HG02870 (cell line): ENCODE measurements at regions not wholly inside any gene's neighbourhood (a gene's known extent, or its start where the extent isn't known, plus 50 kb on each side); places are given as distances from the start of the nearest gene placed in this dataset.
"Not testable (repeated sequence)": the region's sequence is repeated elsewhere in the genome, so short reads cannot be mapped to it uniquely, and the experiment has no call there.

ENCODE experiments used
- ATAC-seq: cut with Tn5 transposase; IDR thresholded peaks from one replicate; pipeline ENCODE4 v1.9.1; 2021; ENCODE audit warnings: mild to moderate bottlenecking, moderate library complexity; ENCODE audit not compliant: unreplicated experiment

DNA sequence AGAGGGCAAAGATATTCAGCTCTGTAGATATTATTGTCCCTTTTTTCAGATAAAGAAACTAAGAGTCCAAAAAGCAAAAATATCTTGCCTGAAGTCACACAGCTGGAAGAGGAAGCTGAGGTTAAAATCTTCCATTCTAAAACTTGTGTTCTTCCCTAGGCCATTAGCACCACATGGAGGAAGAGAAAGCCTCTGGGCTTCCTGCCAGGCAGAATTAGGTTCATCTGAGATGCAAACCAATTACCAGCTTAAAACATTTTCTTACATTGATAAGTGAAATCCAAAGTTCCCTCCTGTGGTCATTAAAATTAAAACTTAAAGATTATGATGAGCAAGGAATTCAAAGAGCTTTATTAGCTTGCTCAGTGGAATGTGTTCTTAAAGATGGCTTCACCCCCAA is 235.3 kb upstream of the SETMAR start:
- ATAC-seq, result no peak

GRCh38 chr3:4069796-4070195 is 233.4 kb upstream of the SETMAR start:
- no peak for ATAC-seq

DNA sequence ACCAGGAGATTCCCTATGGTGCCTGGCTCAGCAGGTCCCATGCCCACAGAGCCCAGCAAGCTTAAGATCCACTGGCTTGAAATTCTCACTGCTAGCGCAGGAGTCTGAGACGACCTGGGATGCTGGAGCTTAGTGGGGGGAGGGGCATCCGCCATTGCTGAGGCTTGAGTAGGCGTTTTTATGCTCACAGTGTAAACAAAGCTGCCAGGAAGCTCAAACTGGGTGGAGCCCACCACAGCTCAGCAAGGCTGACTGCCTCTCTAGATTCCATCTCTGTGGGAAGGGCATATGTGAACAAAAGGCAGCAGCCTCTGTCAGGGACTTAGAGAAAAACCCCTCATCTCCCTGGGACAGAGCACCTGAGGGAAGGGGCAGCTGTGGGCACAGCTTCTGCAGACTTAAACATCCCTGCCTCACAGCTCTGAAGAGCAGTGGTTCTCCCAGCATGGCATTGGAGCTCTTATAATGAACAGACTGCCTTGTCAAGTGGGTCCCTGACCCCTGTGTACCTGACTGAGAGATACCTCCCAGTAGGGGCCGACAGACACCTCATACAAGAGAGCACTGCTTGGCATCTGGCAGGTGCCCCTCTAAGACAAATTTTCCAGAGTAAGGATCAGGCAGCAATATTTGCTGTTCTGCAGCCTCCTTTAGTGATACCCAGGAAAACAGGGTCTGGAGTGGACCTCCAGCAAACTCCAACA is 231.5 kb upstream of the SETMAR start:
- no peak for ATAC-seq

GRCh38 chr3:4077278-4077677 is 225.9 kb upstream of the SETMAR start:
- not testable (repeated sequence) for ATAC-seq

GRCh38 chr3:4077950-4078349 is 225.2 kb upstream of the SETMAR start:
- ATAC-seq, result no peak

DNA sequence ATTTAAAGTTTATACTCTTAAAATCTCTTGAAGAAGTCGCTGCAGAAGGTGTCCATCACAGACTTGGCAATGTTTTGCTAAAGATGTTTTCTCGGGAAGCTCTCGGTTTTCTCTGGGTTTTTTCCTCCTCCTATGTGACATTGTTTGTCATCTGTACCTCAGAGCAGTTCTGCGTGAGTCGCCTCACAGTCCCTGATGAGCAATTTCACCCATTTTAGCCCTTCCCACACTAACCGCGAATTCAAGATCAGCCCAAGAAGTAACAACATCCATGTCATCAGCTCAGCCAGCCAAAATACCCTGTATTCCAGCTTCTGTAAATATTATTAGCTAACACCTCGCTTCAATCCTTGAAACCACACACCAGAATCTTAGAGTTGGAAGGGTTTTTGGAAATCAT is 224.3 kb upstream of the SETMAR start:
- peak; percentile 89 for ATAC-seq

- ATAC-seq, result peak; percentile 21
Observed at GRCh38 chr3:4079339-4080195, 223.6 kb upstream of the SETMAR start.

DNA sequence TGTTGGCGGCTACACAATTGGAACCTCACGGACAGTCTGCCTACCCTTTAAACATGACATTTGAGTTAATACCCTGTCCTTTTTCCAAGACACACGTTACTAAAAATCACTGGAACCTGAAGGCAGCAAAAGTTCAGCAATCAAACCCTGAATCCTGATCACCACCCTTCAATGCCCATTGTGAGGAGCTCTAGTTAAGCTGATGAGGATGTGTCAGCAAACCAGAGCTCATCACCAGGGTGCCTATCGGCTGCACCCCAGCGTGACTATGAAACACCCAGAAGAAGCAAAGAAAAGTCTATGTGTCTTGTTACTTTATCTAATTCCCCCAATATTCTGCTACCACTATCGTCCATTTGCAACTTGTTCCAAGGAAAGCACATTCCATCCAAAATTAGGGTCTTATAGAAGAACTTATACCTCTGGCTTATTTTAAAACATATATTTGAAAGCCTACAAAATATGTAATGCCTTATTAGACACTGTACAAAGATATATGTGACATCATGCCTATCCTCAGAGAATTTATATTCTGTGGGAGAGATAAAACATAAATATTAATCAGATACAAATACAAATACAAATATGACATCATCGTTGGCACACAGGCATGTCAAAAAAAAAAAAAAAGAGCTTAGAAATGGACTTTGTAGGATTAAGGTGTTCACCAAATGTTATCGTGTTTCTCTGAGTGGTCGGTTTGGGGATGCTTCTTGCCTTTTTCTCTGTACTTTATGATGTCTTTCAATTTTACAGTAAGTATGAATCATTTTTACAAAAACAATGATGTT is 219.7 kb upstream of the SETMAR start:
- no peak for ATAC-seq

- ATAC-seq, result no peak
Observed at GRCh38 chr3:4084271-4084670, 218.9 kb upstream of the SETMAR start.

DNA sequence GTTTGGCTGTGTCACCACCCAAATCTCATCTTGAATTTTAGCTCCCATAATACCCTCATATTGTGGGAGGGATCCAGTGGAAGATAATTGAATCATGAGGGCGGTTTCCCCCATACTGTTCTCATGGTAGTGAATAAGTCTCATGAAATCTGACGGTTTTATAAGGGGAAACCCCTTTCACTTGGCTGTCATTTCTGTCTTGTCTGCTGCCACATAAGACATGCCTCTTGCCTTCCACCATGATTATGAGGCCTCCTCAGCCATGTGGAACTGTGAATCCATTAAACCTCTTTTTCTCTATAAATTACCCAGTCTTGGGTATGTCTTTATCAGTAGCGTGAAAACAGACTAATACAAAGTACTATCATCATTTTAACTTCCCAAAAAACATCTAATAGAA is 216.5 kb upstream of the SETMAR start:
- ATAC-seq, result not testable (repeated sequence)

DNA sequence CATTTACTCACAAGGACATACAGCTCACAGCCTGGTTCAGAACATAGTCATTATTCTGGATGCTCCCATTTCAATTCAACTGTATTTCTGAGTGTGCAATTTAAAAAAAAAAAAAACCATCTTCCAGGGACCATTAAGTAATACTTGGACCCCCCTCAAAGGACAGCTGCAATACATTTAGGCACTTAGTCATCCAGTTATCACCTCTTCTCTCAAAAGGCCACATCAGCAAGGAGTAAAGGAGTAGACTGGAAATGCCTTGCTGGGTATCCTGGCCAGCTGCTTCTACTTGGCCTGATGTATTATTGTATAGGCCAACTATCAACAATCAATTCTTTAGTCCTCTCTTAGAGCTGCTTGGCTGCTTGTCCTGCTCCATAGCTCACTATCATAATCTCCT is 211.4 kb upstream of the SETMAR start:
- no peak for ATAC-seq

GRCh38 chr3:4097801-4098200 is 205.4 kb upstream of the SETMAR start:
- no peak for ATAC-seq

DNA sequence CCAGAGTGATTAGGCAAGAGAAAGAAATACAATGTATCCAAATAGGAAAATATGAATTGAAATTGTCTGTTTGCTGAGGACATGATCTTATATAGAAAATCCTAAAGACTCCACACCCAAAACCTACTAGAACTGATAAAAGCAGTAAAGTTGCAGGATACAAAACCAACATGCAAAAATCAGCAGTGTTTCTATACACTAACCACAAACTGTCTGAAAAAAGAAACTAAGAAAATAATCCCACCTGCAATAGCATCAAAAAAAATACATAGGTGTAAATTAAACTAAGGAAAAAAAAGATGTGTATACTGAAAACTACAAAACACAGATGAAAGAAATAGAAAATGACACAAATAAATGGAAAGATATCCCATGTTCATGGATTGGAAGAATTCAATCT is 203.6 kb upstream of the SETMAR start:
- no peak for ATAC-seq

- ATAC-seq, result no peak
Observed at GRCh38 chr3:4107430-4107829, 195.7 kb upstream of the SETMAR start.

- no peak for ATAC-seq
Observed at GRCh38 chr3:4113811-4114522, 189.2 kb upstream of the SETMAR start.

DNA sequence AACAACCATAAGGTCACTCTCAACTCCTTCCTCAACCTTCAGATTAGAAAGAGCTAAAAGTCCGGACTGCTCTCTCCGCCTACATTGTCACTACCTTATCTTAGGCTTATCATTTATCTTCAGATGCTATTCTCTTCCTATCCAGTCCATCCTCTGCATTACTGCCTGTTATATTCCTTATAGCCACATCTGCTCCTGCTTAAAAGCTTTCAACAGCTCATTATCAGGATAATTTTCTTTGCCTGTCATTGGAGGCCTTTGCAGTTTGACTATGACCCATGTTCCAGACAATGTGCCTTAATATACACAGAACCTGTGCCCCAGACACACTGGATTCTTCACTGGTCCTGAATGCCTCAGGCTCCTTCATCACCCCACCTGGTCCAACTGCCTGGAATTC is 184.1 kb upstream of the SETMAR start:
- no peak for ATAC-seq

DNA sequence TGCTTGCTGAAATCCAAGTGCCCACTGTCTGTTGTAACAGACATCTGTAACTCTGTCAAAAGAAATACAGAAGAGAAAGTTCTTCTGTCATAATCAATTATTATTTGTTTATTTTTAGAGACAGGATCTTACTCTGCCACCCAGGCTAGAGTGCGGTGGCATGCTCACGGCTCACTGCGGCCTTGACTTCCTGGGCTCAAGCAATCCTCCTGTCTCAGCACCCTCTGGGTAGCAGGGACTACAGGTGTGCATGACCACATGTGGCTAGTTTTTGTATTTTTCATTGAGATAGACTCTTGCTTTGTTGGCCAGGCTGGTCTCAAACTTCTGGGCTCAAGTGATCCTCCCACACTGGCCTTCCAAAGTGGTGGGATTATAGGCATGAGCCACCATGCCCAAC is 177.6 kb upstream of the SETMAR start:
- no peak for ATAC-seq

DNA sequence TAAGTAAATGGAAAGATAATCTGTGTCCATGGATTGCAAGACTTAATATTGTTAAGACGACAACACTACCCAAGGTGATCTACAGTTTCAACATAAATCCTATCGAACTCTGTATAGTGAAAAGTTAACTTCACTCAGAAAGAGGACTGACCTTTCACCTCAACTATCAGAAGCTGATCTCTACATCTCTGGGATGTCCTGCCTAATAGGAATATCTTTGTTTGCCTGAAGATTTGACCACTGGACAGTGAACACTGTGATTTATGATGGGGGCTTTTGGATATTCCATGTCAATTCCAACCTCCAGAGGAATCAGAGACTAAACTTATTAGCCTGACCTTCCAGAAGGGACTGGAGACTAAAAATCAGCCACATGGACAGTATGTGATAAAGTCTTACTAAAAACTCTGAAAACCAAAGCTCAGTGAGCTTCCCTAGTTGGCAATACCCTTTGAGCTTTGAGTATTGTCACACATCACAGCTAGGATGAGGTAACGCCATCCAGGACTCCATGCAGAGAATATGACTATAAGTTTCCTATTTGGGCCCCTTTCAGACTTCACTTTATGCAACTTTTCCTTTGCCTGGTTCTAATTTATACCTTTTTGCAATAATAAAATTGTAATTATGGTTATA is 164.9 kb upstream of the SETMAR start:
- no peak for ATAC-seq

DNA sequence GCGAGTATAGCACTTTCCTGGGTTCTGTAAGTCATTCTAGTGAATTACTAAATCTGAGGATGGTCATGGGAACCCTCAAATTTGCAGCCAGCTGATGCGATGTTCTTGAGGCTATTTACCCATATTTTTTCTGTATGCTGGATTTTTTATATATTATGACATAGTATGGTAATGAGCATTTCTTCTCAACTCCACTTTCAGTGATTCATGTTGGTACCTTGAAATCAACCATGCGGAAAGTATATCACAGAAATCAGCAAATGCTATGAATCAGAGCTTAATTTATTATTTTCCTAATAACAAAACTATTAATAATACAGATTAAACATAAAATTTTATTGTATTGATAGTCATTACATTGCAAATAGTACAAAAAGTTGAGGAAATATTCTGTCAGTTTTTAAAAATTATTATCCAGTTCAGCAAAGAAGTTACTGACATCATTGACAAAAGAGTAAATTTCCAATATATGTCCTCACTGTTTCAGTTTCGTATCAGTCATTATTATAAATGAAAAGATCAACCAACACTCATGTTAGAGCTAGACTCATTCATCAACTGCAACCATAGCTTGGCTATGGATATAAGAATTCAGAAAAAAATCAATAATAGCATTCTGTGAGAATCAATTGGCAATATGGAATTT is 164.3 kb upstream of the SETMAR start:
- no peak for ATAC-seq
